ENCODE measurements at regions not wholly inside any gene's neighbourhood (a gene's known extent, or its start where the extent isn't known, plus 50 kb on each side); places are given as distances from the start of the nearest gene placed in this dataset.

GRCh38 chr9:20054734-20055133, 265.9 kb upstream of the SLC24A2 start (continued):
- TF ChIP-seq KLF17 (tag by site-specific recombination; IDR thresholded peaks at IDR 0.05) = no peak
- TF ChIP-seq ZNF501 (tag by site-specific recombination; IDR thresholded peaks at IDR 0.05) = no peak
- TF ChIP-seq ZNF488 (tag by site-specific recombination; IDR thresholded peaks at IDR 0.05) = no peak
- peak; percentile 75 for TF ChIP-seq PRDM6 (tag by site-specific recombination; IDR thresholded peaks at IDR 0.05)

- Histone ChIP-seq H3K27ac (ENCODE audit: extremely low read depth, low read depth, low read length) (no peak overlapping the region), H3K9me3 (ENCODE audit: control insufficient read depth, insufficient read depth, low read depth, low read length) (no peaks in the 10 kb centered on the region), H3K36me3 (ENCODE audit: control insufficient read depth in 2 of 2, insufficient read depth in 1 of 2, low read length in 2 of 2) (no peaks in the 10 kb centered on the region), H3K4me3 (ENCODE audit: low read depth, low read length) (no peak overlapping the region), H3K4me1 (ENCODE audit: control insufficient read depth, insufficient read depth, low read length) (no peaks in the 10 kb centered on the region)
- POLR2A ChIA-PET = no interaction called here
- CTCF ChIA-PET = no interaction called here
- TF ChIP-seq ZNF211 (tag by site-specific recombination; IDR thresholded peaks at IDR 0.05; ENCODE audit: low read depth) = no peak
These were observed 260.1 kb upstream of the SLC24A2 start for GRCh38 chr9:20048985-20049384.

GRCh38 chr9:20048437-20048836, 259.6 kb upstream of the SLC24A2 start:
- no peaks in the 10 kb centered on the region for H3K36me3 ChIP-seq (ENCODE audit: control insufficient read depth in 2 of 2, insufficient read depth in 1 of 2, low read length in 2 of 2)
- H3K4me1 ChIP-seq (ENCODE audit: control insufficient read depth, insufficient read depth, low read length) = no peaks in the 10 kb centered on the region
- no peak overlapping the region for H3K4me3 ChIP-seq (ENCODE audit: low read depth, low read length)
- TF ChIP-seq ZNF426 (tag by site-specific recombination; IDR thresholded peaks at IDR 0.05) (no peak), ZNF558 (tag by site-specific recombination; IDR thresholded peaks at IDR 0.05) (no peak), ZSCAN30 (tag by site-specific recombination; IDR thresholded peaks at IDR 0.05) (no peak), ZNF654 (tag by site-specific recombination; IDR thresholded peaks at IDR 0.05; ENCODE audit: low read depth) (no peak), ZNF266 (tag by site-specific recombination; IDR thresholded peaks at IDR 0.05; ENCODE audit: low read depth) (no peak), MYNN (tag by site-specific recombination; IDR thresholded peaks at IDR 0.05; ENCODE audit: borderline replicate concordance) (no peak)
- no peaks in the 10 kb centered on the region for H3K9me3 ChIP-seq (ENCODE audit: control insufficient read depth, insufficient read depth, low read depth, low read length)
- H3K27ac ChIP-seq (ENCODE audit: extremely low read depth, low read depth, low read length) = no peak overlapping the region
- ChIA-PET CTCF (no interaction called here), POLR2A (no interaction called here)

GRCh38 chr9:20044686-20045085, 255.8 kb upstream of the SLC24A2 start:
- Histone ChIP-seq H3K27ac (ENCODE audit: extremely low read depth, low read depth, low read length) (no peak overlapping the region), H3K36me3 (ENCODE audit: control insufficient read depth in 2 of 2, insufficient read depth in 1 of 2, low read length in 2 of 2) (no peaks in the 10 kb centered on the region), H3K4me3 (ENCODE audit: low read depth, low read length) (no peak overlapping the region), H3K4me1 (ENCODE audit: control insufficient read depth, insufficient read depth, low read length) (no peaks in the 10 kb centered on the region), H3K9me3 (ENCODE audit: control insufficient read depth, insufficient read depth, low read depth, low read length) (no peaks in the 10 kb centered on the region)
- POLR2A ChIA-PET = no interaction called here
- CTCF ChIA-PET = no interaction called here
- no peak for TF ChIP-seq ZNF704 (tag by site-specific recombination; IDR thresholded peaks at IDR 0.05)
- no peak for TF ChIP-seq ZFP69B (tag by site-specific recombination; IDR thresholded peaks at IDR 0.05)
- TF ChIP-seq ZNF2 (tag by site-specific recombination; IDR thresholded peaks at IDR 0.05) = no peak
- TF ChIP-seq ZNF596 (tag by site-specific recombination; IDR thresholded peaks at IDR 0.05) = no peak
- no peak for TF ChIP-seq ZNF518A (tag by site-specific recombination; conservative IDR thresholded peaks at IDR 0.05; ENCODE audit: low read depth)
- no peak for TF ChIP-seq ZNF169 (tag by site-specific recombination; IDR thresholded peaks at IDR 0.05)
- TF ChIP-seq ZNF214 (tag by site-specific recombination; IDR thresholded peaks at IDR 0.05; ENCODE audit: borderline replicate concordance) = no peak
- no peak for TF ChIP-seq SCRT2 (tag by site-specific recombination; IDR thresholded peaks at IDR 0.05)
- no peak for TF ChIP-seq ZNF174 (tag by site-specific recombination; IDR thresholded peaks at IDR 0.05)
- TF ChIP-seq ZNF16 (tag by site-specific recombination; IDR thresholded peaks at IDR 0.05; ENCODE audit: low read depth) = no peak
- no peak for TF ChIP-seq ZNF585B (tag by site-specific recombination; IDR thresholded peaks at IDR 0.05)

All from HEK293 (cell line).